ENCODE measurements at regions not wholly inside any gene's neighbourhood (a gene's known extent, or its start where the extent isn't known, plus 50 kb on each side); places are given as distances from the start of the nearest gene placed in this dataset.

DNA sequence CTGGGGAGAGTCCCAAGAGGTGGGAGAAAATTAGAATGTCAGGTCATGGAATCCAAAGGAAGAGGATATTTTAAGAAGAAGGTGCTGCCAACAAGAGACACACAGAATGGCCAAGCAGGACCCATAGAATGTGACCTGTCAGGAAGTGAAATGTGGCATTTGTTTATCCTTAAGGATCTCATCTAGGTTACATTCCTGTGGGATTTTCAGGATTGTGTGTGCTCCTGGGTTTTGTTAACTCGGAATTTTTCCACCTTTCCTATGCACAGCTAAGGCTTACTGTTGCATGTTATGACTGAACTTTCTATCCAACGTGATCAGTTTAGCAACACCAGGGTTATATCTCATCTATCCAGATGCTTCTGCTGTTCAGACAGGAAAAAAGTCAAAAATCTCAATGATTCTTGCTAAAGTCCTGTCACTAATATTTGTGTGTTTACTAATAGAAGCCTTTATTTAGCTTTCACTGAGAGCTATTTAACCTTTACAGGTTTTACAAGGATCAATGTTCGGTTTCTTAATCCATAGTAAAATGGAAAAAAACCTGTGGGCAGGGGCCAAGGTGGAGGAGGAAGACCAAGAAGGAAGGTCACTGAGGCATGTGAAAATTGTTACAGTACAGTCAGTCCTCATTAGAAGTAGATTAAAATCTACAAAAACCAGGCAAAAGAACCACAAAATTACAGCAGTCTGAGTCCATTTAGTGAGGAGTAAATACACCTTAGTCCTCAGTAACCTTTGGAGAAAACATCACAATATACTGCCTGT lies 437.8 kb upstream of the NPVF start:
- Histone ChIP-seq H3K9me3 (no peaks in the 10 kb centered on the region), H3K36me3 (ENCODE audit: low read depth) (no peaks in the 10 kb centered on the region), H3K4me3 (no peak overlapping the region), H3K4me1 (ENCODE audit: low read depth) (peaks cover 14% of the 10 kb centered on the region)
- DNase-seq: no peak
- ATAC-seq: no peak
- TF ChIP-seq, protein P1, sequence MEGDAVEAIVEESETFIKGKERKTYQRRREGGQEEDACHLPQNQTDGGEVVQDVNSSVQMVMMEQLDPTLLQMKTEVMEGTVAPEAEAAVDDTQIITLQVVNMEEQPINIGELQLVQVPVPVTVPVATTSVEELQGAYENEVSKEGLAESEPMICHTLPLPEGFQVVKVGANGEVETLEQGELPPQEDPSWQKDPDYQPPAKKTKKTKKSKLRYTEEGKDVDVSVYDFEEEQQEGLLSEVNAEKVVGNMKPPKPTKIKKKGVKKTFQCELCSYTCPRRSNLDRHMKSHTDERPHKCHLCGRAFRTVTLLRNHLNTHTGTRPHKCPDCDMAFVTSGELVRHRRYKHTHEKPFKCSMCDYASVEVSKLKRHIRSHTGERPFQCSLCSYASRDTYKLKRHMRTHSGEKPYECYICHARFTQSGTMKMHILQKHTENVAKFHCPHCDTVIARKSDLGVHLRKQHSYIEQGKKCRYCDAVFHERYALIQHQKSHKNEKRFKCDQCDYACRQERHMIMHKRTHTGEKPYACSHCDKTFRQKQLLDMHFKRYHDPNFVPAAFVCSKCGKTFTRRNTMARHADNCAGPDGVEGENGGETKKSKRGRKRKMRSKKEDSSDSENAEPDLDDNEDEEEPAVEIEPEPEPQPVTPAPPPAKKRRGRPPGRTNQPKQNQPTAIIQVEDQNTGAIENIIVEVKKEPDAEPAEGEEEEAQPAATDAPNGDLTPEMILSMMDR (IDR thresholded peaks at IDR 0.05): no peak
- intact Hi-C loops (cut with DNase I, micrococcal nuclease): no loop called here

DNA sequence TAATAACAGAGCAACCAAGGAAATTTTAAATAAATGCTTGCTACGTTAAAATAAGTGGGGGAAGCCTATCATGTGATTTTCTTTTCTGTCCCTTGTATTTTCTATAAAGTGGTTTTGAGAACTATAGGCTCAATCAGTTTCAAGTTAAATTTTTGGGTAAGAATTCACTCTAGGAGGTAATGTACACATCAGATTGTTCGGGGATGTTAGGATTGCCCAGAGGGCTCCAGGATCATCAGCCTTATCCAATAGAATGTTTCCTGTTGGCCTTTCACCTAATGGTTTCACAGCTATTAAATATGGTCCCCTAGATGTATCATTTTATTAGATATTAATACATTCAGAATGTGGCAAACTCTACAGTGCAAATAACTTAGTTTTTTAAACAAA lies 438.4 kb upstream of the NPVF start:
- Histone ChIP-seq H3K4me1 (ENCODE audit: low read depth) (peaks cover 14% of the 10 kb centered on the region), H3K36me3 (ENCODE audit: low read depth) (no peaks in the 10 kb centered on the region), H3K9me3 (no peaks in the 10 kb centered on the region), H3K4me3 (no peak overlapping the region)
- intact Hi-C loops (cut with DNase I, micrococcal nuclease): no loop called here
- no peak for ATAC-seq
- DNase-seq: no peak
- TF ChIP-seq, protein P1 (IDR thresholded peaks at IDR 0.05): no peak

DNA sequence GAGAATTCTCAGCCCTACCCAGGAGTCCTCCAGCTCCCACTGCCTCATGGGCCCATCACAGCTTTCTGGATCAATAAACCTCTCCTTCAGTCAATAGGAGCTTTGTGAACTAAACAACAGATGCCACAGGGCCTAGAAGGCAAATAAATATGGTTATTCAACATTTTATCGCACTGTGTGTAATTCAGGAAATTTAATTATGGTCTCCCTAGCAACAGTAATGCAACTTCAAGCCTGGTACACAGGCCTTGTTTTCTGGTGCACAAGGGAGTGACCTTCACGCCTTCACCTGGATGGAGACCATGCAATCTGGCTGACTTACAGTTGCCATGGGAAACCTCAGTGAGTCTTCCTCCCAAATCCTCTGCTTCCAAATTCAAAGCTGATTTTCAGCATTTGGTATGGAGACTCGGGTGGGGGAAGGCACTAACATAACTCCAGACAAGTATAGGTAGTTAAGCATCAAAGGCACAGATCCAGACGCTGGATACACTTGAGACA lies 441.0 kb upstream of the NPVF start:
- H3K4me3 ChIP-seq: no peak overlapping the region
- intact Hi-C loops (cut with DNase I, micrococcal nuclease): no loop called here
- H3K4me1 ChIP-seq (ENCODE audit: low read depth): peaks cover 12% of the 10 kb centered on the region
- DNase-seq (peak in 1 of 3 donors; percentile 9), ATAC-seq (peak; percentile 83)
- no peaks in the 10 kb centered on the region for H3K9me3 ChIP-seq
- H3K36me3 ChIP-seq (ENCODE audit: low read depth): no peaks in the 10 kb centered on the region
- TF ChIP-seq, protein P1 (IDR thresholded peaks at IDR 0.05): no peak

DNA sequence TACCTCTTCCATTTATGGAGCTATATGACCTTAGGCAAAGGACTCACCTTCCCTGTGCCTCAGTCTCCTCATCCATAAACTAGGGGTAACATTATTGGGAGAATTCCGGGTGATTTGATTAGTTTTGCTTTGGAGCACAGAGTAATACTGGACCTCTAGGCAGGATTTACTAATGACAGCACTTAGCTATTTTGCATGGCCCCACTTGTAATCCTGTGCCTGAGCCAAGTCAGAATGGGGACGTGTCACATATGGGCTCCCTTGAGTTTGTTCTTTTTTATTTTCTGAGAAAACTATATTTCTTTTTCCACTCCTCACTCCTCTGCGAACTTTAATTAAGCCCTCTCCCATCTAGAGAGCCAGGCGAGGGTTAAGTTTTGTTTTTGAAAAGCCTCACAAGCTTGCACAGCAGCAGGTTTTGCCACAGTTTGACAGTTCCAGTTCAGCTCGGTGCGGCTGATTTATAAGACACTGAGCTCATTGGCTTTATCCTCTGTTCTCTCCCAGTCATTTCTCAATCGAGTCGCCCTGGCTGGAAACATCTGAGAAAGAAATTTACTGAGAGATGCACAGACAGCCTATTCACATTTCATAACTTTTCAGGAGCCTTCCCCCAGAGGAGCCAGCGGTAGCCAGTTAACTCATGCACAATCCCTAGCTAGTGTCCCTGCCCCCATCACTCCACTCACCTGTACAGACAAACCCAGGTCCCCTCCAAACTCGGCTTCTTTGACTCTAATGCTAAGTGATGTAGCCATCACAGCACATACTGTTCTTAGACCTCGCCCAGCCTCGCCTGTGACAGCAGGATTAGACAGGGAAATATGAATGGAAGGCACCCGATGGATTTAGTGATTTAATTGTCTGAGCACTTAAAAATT lies 441.9 kb upstream of the NPVF start:
- H3K4me3 ChIP-seq: no peak overlapping the region
- H3K4me1 ChIP-seq (ENCODE audit: low read depth): peaks cover 8% of the 10 kb centered on the region
- peak; percentile 45 for ATAC-seq
- H3K36me3 ChIP-seq (ENCODE audit: low read depth): no peaks in the 10 kb centered on the region
- H3K9me3 ChIP-seq: no peaks in the 10 kb centered on the region
- TF ChIP-seq, protein P1 (IDR thresholded peaks at IDR 0.05): no peak
- intact Hi-C loops (cut with DNase I, micrococcal nuclease): no loop called here
- peak in 1 of 3 donors; percentile 26 for DNase-seq

DNA sequence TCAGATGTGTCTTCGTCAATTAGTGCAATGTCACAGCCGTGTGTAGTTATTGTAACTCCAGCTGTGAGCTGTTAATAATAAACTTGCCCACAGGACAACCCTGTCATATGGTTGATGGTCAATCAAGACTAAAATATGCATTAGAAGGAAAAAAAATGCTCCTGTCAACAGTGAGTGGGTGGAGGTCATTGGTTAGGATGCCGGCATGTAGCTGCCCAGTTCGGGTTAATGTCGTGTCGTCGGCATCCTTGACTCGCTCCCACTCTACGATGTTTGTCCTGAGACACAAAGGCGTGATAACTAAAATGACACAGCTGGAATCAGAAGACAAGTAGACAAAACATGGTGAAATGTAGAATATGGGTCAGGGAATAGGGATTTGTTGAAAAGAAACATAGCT lies 442.8 kb upstream of the NPVF start:
- DNase-seq: no peak
- Histone ChIP-seq H3K4me3 (no peak overlapping the region), H3K36me3 (ENCODE audit: low read depth) (no peaks in the 10 kb centered on the region), H3K4me1 (ENCODE audit: low read depth) (peaks cover 8% of the 10 kb centered on the region), H3K9me3 (no peaks in the 10 kb centered on the region)
- no peak for ATAC-seq
- intact Hi-C loops (cut with DNase I, micrococcal nuclease): no loop called here
- TF ChIP-seq, protein P1 (IDR thresholded peaks at IDR 0.05): no peak
